KMS-11 (cell line): ENCODE measurements at regions not wholly inside any gene's neighbourhood (a gene's known extent, or its start where the extent isn't known, plus 50 kb on each side); places are given as distances from the start of the nearest gene placed in this dataset.

Source experiments
- H2AFZ ChIP-seq: fragments of 200-600 bp; sonication (generic); 2 replicates; pipeline ENCODE4 v1.6.1; 2016; ENCODE audit warnings: antibody characterized with exemption, mixed run types, low read depth
- H3K27ac ChIP-seq: fragments of 200-600 bp; sonication (generic); 2 replicates; pipeline ENCODE4 v1.6.1; 2016; ENCODE audit warnings: mild to moderate bottlenecking, mixed run types
- H3K27me3 ChIP-seq: fragments of 200-600 bp; sonication (generic); 2 replicates; pipeline ENCODE4 v1.6.1; 2017; ENCODE audit warnings: mild to moderate bottlenecking, low read depth, mixed run types, moderate library complexity; ENCODE audit not compliant: insufficient read depth
- H3K36me3 ChIP-seq: fragments of 200-600 bp; sonication (generic); 2 replicates; pipeline ENCODE4 v1.6.1; 2017; ENCODE audit warnings: mild to moderate bottlenecking, mixed run types; ENCODE audit not compliant: insufficient read depth
- H3K4me1 ChIP-seq: fragments of 200-600 bp; sonication (generic); 2 replicates; pipeline ENCODE4 v1.6.1; 2016; ENCODE audit warnings: mild to moderate bottlenecking, low read depth, mixed run types; ENCODE audit not compliant: poor library complexity, severe bottlenecking
- H3K4me2 ChIP-seq: fragments of 200-600 bp; sonication (generic); 2 replicates; pipeline ENCODE4 v1.7.0; 2016; ENCODE audit warnings: mild to moderate bottlenecking, mixed run types
- H3K4me3 ChIP-seq: fragments of 200-600 bp; sonication (generic); IDR thresholded peaks from 2 replicates; pipeline ENCODE4 v1.6.1; 2017; ENCODE audit warnings: low read depth, low read length, mixed read lengths; ENCODE audit not compliant: insufficient read depth
- H3K79me2 ChIP-seq: fragments of 200-600 bp; sonication (generic); 2 replicates; pipeline ENCODE4 v1.6.1; 2016; ENCODE audit warnings: low read depth, mixed run types; ENCODE audit not compliant: insufficient read depth
- H3K9ac ChIP-seq: fragments of 200-600 bp; sonication (generic); 2 replicates; pipeline ENCODE4 v1.6.1; 2016; ENCODE audit warnings: mild to moderate bottlenecking, mixed run types
- H4K20me1 ChIP-seq: fragments of 200-600 bp; sonication (generic); 2 replicates; pipeline ENCODE4 v1.6.1; 2016; ENCODE audit warnings: mild to moderate bottlenecking, mixed run types; ENCODE audit not compliant: insufficient read depth
- TF ChIP-seq, protein P1 (sequence below): fragments of 200-600 bp; sonication (generic); conservative IDR thresholded peaks from 2 replicates; pipeline ENCODE4 v1.6.1; 2017; ENCODE audit warnings: low read depth, mild to moderate bottlenecking, antibody characterized with exemption, low read length, moderate library complexity, mixed read lengths

DNA sequence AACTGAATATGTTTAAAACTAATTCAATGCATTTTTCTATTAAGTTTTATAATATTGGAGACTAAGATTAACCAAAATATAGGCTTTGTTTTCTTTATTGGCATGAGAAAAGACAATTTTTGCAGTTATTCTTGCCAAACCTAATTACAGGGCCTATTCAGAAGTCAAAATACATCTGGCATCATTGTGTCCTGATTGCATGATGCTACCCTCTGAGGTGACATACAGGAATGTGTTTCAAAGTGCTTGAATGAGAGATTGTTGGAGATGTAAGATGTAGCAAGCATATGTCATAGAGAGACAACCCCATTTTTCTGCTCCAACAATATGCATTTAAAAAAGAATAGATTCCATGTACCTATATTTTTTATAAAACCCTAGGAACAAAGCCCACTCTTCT lies 1036.4 kb downstream of the PCDH18 start:
- H3K4me1 ChIP-seq, result no peaks in the 10 kb centered on the region
- H4K20me1 ChIP-seq, result no peaks in the 10 kb centered on the region
- H2AFZ ChIP-seq, result no peak overlapping the region
- no peak overlapping the region for H3K4me3 ChIP-seq
- H3K9ac ChIP-seq, result no peak overlapping the region
- H3K4me2 ChIP-seq, result no peak overlapping the region
- H3K79me2 ChIP-seq, result no peaks in the 10 kb centered on the region
- no peak overlapping the region for H3K27ac ChIP-seq
- TF ChIP-seq, protein P1, sequence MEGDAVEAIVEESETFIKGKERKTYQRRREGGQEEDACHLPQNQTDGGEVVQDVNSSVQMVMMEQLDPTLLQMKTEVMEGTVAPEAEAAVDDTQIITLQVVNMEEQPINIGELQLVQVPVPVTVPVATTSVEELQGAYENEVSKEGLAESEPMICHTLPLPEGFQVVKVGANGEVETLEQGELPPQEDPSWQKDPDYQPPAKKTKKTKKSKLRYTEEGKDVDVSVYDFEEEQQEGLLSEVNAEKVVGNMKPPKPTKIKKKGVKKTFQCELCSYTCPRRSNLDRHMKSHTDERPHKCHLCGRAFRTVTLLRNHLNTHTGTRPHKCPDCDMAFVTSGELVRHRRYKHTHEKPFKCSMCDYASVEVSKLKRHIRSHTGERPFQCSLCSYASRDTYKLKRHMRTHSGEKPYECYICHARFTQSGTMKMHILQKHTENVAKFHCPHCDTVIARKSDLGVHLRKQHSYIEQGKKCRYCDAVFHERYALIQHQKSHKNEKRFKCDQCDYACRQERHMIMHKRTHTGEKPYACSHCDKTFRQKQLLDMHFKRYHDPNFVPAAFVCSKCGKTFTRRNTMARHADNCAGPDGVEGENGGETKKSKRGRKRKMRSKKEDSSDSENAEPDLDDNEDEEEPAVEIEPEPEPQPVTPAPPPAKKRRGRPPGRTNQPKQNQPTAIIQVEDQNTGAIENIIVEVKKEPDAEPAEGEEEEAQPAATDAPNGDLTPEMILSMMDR, result no peak
- H3K36me3 ChIP-seq, result no peaks in the 10 kb centered on the region
- no peaks in the 10 kb centered on the region for H3K27me3 ChIP-seq

DNA sequence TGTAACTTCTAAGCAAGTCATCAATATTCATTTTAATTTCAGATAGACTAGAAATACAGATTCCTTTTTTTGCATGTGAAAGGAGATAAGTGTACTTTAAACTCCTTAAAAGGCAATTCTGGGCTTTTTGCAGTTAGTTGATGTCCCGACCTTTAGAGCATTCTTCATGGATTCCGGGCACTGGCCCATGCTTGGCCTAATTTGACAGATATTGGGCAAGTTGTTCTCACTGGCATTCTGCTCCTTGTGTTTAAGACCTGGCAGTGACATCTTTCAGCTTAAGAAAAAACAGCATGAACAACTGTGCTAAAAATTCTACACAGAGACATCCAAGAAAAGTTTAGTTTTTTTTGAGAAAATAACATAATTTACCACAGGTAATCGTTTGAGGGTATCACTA lies 1037.2 kb downstream of the PCDH18 start:
- Histone ChIP-seq H3K4me1 (no peaks in the 10 kb centered on the region), H4K20me1 (no peaks in the 10 kb centered on the region)

DNA sequence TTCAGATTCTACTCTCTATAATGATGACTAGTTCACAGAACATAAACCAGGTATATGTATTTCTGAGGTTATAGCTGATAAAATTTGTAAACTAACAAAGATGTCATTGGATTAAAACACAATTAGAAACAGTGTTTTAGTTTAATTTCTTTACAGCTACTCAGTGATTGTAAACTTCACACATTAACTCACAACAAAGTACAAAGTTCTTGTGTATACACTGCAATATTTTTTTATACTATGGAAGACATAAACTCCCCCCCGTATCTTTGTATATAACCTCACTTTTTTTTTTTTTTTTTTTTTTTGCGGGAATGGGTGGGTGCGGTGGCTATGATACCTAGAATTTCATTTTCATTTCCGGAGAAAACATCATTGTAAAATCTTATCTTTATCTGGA lies 1043.2 kb downstream of the PCDH18 start:
- Histone ChIP-seq H4K20me1 (no peaks in the 10 kb centered on the region), H2AFZ (no peak overlapping the region), H3K79me2 (no peaks in the 10 kb centered on the region), H3K27me3 (no peaks in the 10 kb centered on the region), H3K4me1 (no peaks in the 10 kb centered on the region), H3K27ac (no peak overlapping the region), H3K9ac (no peak overlapping the region), H3K4me3 (no peak overlapping the region), H3K36me3 (no peaks in the 10 kb centered on the region), H3K4me2 (no peak overlapping the region)
- TF ChIP-seq, protein P1, result no peak

More for the DNA sequence above, 1037.2 kb downstream of the PCDH18 start:
- TF ChIP-seq, protein P1, result no peak
- Histone ChIP-seq H3K79me2 (no peaks in the 10 kb centered on the region), H3K4me2 (no peak overlapping the region), H3K4me3 (no peak overlapping the region), H3K27me3 (no peaks in the 10 kb centered on the region), H3K36me3 (no peaks in the 10 kb centered on the region), H3K27ac (no peak overlapping the region), H3K9ac (no peak overlapping the region), H2AFZ (no peak overlapping the region)

DNA sequence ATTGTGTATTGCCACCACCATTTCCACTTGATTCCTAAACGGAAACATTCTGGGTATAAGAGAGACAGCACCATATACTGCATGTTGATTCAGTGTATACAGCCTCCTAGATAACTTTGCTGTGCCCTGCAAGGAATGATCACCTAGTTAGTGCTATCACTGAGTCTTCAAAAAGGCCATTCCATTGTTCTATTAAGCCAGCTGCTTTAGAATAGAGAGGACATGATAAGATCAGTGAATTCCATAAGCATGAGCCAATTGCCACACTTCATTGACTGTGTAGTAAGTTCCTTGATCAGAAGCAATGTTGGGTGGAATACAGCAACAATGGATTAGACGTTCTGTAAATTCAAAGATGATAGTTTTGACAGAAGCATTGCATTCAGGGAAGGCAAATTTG lies 1047.3 kb downstream of the PCDH18 start:
- H3K36me3 ChIP-seq, result no peaks in the 10 kb centered on the region
- H3K79me2 ChIP-seq, result no peaks in the 10 kb centered on the region
- H4K20me1 ChIP-seq, result no peaks in the 10 kb centered on the region
- H3K4me2 ChIP-seq, result no peak overlapping the region
- no peaks in the 10 kb centered on the region for H3K4me1 ChIP-seq
- no peaks in the 10 kb centered on the region for H3K27me3 ChIP-seq
- H3K9ac ChIP-seq, result no peak overlapping the region
- TF ChIP-seq, protein P1, result no peak
- no peak overlapping the region for H2AFZ ChIP-seq
- no peak overlapping the region for H3K4me3 ChIP-seq
- no peak overlapping the region for H3K27ac ChIP-seq
